ENCODE measurements at regions not wholly inside any gene's neighbourhood (a gene's known extent, or its start where the extent isn't known, plus 50 kb on each side); places are given as distances from the start of the nearest gene placed in this dataset.
A peak's percentile ranks its signal among the peaks of the same experiment; 100 is the strongest.

GRCh38 chr7:27299861-27300260 lies 57.3 kb downstream of the EVX1 start:
- DNase-seq (ENCODE audit: low read depth): no peak

DNA sequence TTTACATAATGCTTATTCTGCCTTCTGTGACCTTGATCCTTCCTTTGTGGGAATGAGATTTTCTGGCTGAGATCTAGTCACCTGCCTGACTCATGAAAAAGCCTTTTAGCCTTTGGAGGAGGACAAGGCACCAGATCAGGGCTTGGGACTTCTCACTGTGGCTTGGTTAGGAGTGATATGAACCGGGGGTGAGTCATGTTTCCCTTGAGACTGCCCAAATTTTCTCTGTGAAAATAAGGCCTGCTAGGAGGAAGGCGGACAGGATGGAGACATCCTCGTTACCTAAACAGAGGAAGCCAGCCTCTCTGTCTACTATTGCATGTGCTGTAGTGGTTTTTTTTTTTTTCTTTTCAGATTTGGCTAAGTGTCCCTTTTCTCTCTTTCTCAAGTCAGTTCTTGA lies 57.8 kb downstream of the EVX1 start:
- DNase-seq (ENCODE audit: low read depth): no peak

GRCh38 chr7:27302590-27302989 lies 60.0 kb downstream of the EVX1 start:
- DNase-seq (ENCODE audit: low read depth): no peak

DNA sequence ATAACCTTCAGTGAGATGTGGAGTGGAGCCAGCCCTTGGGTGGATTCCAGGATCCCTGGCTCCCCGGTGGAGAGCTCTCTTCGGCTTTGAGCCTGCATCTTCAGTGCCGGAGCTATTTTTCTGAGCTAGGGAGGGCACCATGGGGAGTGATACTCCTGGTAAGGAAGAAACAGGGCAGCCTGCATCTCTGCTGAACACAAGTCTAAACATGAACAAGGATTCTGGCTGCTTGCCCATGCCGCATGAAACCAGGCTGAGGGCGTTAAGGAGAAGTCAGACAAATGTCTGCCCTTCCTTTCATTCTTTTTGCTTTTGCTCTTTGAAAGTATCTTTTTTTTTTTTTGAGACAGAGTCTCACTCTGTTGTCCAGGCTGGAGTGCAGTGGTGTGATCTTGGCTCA lies 60.4 kb downstream of the EVX1 start:
- peak; percentile 2 for DNase-seq (ENCODE audit: low read depth)

DNA sequence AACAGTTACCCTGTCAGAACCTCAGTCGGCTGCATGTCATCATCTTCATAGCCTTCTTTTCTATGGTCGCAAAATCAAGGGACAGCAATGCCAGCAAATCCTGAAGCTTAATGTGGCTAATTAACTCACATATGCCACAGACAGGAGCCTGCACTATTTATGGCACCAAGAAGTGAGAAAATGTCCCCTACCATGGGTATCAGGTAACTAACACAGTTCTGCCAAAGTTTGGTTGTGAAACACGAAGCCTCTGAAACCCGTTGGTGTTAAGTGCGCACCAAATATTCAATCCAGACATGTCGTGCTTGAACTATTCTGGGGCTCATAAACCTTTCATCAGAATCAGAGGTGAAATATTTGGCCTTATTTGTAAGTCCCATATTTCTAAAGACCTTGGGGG lies 63.3 kb downstream of the EVX1 start:
- no peak for DNase-seq (ENCODE audit: low read depth)

- DNase-seq (ENCODE audit: low read depth): no peak
Measured at GRCh38 chr7:27312820-27313219, 70.2 kb downstream of the EVX1 start.

GRCh38 chr7:27314111-27314510 lies 71.5 kb downstream of the EVX1 start:
- DNase-seq (ENCODE audit: low read depth): no peak

DNA sequence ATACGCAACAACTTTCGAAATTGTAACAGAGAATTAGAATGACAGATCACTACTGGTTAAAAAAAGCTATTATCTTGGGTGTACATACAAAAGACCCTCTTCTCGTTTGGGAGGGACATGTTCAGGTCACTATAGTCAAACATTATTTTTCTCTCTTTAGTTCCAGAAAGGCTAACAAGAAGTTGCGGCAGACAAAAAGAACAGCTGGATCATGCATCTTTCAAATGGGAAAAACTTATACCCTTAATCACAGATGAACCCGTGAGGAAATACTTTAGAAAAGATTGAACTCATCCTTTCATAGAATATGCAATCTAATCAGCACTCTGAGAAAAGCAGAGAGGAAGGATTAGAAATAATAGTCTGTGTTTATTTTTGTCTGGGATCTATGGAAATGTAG lies 72.5 kb downstream of the EVX1 start:
- no peak for DNase-seq (ENCODE audit: low read depth)

DNA sequence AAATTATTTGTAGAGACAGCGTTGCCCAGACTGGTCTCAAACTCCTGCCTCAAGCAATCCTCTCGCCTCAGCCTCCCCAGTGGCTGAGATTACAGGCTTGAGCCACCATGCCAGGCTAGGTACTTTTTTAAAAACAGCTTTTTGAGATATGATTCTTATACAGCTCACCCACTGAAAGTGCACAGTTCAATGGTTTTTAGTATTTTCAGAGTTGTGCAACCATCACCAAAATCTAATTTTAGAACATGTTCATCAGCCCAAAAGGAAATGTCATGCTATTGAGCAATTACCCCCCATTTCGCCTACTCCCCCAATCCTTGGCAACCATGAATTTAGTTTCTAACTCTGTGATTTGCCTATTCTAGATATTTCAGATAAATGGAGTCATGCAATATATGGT lies 73.7 kb downstream of the EVX1 start:
- no peak for DNase-seq (ENCODE audit: low read depth)

DNA sequence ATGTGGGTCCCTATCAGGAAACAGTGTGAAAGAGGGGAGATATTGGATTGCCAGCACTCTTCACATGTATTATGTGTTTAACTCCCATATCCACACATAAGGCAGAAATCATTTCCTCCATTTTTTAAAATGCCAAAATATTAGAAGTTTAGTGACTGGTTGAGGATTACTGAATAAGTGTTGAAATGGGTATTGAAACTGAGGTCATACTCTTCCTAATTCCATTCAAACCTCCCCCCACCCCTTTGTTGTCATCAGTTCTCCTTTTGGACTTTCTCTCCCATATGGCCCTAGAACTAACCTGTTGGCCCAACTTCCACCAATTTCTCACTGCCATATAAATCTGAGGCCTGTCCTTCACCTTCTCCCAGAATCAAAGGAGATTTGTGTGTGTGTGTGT lies 81.6 kb downstream of the EVX1 start:
- no peak for DNase-seq (ENCODE audit: low read depth)

GRCh38 chr7:27329909-27330308 lies 87.3 kb downstream of the EVX1 start:
- peak; percentile 2 for DNase-seq (ENCODE audit: low read depth)

DNA sequence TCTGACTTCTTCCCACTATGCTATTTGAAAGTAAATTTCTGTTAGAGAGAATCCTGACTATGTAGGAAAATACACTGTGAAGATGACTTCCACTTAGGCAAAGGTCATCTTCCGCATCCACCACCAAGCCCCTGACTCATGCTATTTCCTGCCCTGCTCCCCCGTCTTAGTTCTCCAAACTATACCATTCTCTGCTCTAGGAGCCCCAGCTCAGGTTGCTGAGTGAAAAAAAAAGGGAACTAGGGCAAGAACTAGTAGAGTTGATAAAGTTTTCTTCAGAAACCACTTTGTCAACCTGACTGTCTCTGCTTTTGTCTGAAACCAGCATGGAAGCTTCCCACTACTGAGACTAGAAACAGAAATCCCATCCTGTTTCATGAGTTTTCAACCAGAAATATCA lies 96.9 kb downstream of the EVX1 start:
- no peak for DNase-seq (ENCODE audit: low read depth)

- DNase-seq (ENCODE audit: low read depth): no peak
Measured at GRCh38 chr7:27344471-27344870, 101.9 kb downstream of the EVX1 start.

DNA sequence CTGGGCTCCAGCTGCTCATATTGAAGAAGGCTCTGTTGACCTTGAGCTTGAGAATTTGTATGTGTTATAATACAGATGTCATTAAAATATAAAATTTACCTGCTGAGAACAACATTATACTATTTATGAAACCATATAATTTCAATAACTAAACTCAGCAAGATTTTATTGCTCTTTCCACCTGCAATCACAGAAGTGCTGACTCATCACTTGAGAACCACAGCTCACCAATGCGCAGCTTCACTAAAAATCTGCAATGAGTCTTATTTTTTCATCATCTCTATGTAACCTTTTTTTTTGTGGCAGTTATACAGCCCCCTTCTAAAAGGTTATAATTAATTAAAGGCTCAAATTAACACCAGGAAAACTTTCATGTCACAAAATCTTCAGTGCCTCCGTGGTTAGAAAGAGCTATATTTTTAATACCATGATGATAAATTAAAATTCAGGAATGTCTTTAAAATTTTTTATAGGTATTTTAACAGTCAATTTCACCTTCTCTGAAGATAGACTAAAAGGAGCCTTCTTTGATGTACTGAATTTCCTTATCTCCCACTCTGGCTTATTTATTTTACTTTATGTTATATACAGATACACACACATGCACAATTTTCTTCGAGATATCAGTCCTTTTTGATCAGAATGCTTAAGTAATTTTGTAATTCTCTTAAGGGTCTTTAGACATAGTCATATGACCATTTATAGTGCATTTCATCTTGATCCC lies 102.7 kb downstream of the EVX1 start:
- DNase-seq (ENCODE audit: low read depth): no peak

DNA sequence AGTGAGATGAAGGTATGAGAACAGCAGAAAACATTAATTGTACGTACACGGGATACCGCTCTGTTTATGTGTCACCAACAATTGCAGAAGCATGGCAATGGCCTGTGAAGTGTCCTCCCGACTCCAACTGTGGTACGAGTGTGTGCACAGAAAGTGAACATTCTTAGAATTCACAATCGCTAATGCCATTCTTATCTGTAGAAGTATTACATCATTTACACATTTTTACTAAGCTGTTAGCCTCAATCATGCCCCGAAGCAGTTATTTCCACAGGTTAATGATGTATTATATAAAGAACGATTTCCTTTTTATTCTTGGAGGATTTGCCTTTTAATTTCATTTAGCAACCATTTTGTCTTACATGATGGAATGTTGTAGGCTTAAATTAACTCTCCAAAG lies 103.4 kb downstream of the EVX1 start:
- no peak for DNase-seq (ENCODE audit: low read depth)

- peak; percentile 88 for DNase-seq (ENCODE audit: low read depth)
Measured at GRCh38 chr7:27346531-27347275, 104.1 kb downstream of the EVX1 start.

DNA sequence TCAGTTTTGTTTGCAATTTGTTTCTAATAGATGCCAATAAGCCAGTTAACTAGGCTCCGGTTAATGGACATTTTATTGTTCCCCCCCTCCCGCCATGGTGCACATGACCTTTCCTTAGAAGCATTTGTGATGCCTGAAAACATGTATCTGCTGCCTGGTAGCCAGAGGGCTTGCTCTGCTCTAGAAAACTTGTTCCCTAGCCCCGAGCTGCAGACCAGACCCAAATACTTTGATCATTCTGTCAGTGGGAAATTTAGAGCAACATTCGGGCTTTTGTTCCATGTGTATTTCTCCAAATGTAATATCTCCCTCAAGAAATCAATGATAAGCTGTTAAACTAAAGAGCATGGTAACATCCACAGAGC lies 104.7 kb downstream of the EVX1 start:
- DNase-seq (ENCODE audit: low read depth): no peak

DNA sequence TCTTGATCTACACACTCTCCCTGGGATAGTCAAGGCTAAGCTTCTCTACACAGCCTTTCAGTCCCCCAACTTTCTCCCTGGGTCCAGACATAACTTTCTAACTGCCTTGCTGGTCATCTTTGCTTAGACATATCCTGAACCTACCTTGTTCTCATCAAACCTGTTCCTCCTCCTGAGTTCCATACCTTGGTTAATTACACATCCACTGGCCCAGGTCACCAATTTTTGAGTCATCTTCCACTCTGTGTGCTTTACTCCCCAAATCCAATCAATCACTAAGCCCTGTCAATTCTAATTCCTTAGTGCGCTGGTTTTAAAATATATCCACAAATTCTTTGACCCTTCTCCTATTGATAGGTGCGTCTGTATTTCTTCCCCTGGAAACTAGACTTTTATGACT lies 107.0 kb downstream of the EVX1 start:
- no peak for DNase-seq (ENCODE audit: low read depth)

DNA sequence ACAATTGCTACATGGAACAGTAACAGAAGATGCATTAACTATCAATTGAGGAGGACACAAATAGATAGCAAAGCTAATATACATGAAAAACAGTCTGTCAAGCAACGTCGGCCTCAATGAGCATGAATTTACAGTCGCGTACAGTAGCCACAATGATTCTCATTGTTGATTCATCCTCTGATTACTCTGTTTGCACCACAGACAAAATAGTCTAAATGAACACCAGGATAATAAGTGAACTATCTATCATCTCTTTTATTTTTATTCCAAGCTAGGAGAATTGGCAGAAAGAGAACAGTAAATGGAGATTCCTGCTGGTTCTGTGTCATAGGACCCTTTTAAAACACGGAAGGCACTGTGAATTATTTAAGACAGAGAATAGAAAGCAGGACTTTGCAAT lies 108.5 kb downstream of the EVX1 start:
- DNase-seq (ENCODE audit: low read depth): no peak

GRCh38 chr7:27351786-27352185 lies 109.2 kb downstream of the EVX1 start:
- no peak for DNase-seq (ENCODE audit: low read depth)

GRCh38 chr7:27359181-27360125 lies 116.9 kb downstream of the EVX1 start:
- DNase-seq (ENCODE audit: low read depth): no peak

- no peak for DNase-seq (ENCODE audit: low read depth)
Measured at GRCh38 chr7:27361522-27361921, 118.9 kb downstream of the EVX1 start.

DNA sequence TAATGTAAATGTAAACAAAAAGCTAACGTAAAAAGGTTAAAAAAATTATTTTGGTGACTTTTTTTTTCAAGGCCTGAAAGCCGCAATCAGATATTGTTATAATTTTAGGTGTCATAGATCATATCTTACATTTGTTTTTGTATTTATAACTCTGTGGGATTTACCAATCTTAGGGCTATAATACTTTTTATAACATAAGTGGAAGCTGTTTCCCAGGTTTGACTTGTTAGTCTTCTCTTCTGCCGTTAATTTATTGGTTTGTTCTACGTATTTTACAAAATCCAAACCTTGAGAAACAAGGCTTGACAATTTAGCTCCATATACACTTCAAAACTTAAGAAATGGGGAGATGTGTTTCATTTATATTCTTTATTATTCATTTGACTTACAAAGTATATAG lies 119.4 kb downstream of the EVX1 start:
- no peak for DNase-seq (ENCODE audit: low read depth)

All from iris pigment epithelial cell (primary cell).